Peyer's patch (tissue), 4 donors: ENCODE measurements at regions not wholly inside any gene's neighbourhood (a gene's known extent, or its start where the extent isn't known, plus 50 kb on each side); places are given as distances from the start of the nearest gene placed in this dataset.

ENCODE experiments used
- CTCF ChIP-seq, 6 experiments: fragments of 450-650 bp in 4 of 6; fragments of 200-600 bp in 2 of 6; sonication (generic) in 1 of 6; IDR thresholded peaks; one replicate each; pipeline ENCODE4 v1.5.1; 2017 to 2019; ENCODE audit warnings: antibody characterized with exemption in 6 of 6, mild to moderate bottlenecking in 3 of 6, moderate library complexity in 1 of 6
- POLR2A ChIP-seq, 2 donors: fragments of 450-650 bp; IDR thresholded peaks; one replicate each; pipeline ENCODE4 v1.5.1; 2017; ENCODE audit warnings: antibody characterized with exemption in 2 of 2, mild to moderate bottlenecking in 2 of 2, moderate library complexity in 2 of 2

DNA sequence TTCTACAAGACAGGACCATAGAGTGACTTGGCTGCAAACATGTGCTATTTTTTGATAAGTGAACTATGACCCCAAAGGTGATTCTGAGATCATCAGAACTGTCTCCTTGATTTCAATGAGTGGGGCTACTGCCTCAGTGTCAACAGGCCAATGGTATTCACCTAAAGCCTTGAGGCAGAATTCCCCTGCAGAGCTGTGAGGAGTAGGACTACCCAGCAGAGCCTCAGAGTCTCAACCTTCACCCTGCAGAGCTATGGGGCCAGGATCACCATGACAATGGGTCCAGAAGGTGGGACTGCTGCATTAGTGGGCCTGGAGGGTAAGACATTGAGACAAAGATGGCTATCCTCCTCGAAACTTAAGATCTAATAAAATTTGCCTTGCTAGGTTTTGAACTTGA is 1668.2 kb upstream of the SLC39A10 start:
- no peak for TF ChIP-seq CTCF (IDR thresholded peaks at IDR 0.05)
- TF ChIP-seq POLR2A (IDR thresholded peaks at IDR 0.05) = no peak
